Smooth muscle cell (in vitro differentiated cells): ENCODE measurements at regions not wholly inside any gene's neighbourhood (a gene's known extent, or its start where the extent isn't known, plus 50 kb on each side); places are given as distances from the start of the nearest gene placed in this dataset.

Experiments used
- DNase-seq: peaks from one replicate; lab custom pipeline; 2025; ENCODE audit not compliant: unreplicated experiment; lab: John Stamatoyannopoulos, UW
- H2AFZ ChIP-seq: fragments of 200-600 bp; sonication (generic); 2 replicates; pipeline ENCODE4 v1.6.0; 2016; ENCODE audit warnings: antibody characterized with exemption, low read depth, mild to moderate bottlenecking
- H3F3A ChIP-seq: fragments of 200-600 bp; sonication (generic); 2 replicates; pipeline ENCODE4 v1.6.0; 2017; ENCODE audit warnings: antibody characterized with exemption, low read depth
- H3K27ac ChIP-seq: fragments of 200-600 bp; sonication (generic); 2 replicates; pipeline ENCODE4 v1.5.1; 2016; ENCODE audit warnings: low read depth, mild to moderate bottlenecking
- H3K27me3 ChIP-seq: fragments of 200-600 bp; sonication (generic); 2 replicates; pipeline ENCODE4 v1.6.1; 2016; ENCODE audit warnings: low read depth, mild to moderate bottlenecking
- H3K36me3 ChIP-seq: fragments of 200-600 bp; sonication (generic); 2 replicates; pipeline ENCODE4 v1.5.1; 2016; ENCODE audit warnings: low read depth
- H3K4me1 ChIP-seq: fragments of 200-600 bp; sonication (generic); 2 replicates; pipeline ENCODE4 v1.5.1; 2016; ENCODE audit warnings: low read depth
- H3K4me2 ChIP-seq: fragments of 200-600 bp; sonication (generic); 2 replicates; pipeline ENCODE4 v1.6.0; 2016; ENCODE audit warnings: mild to moderate bottlenecking
- H3K4me3 ChIP-seq: fragments of 200-600 bp; sonication (generic); 2 replicates; pipeline ENCODE4 v1.5.1; 2016; ENCODE audit warnings: mild to moderate bottlenecking
- H3K79me2 ChIP-seq: fragments of 200-600 bp; sonication (generic); 2 replicates; pipeline ENCODE4 v1.6.0; 2016; ENCODE audit warnings: low read depth, mild to moderate bottlenecking
- H3K9ac ChIP-seq: fragments of 200-600 bp; sonication (generic); 2 replicates; pipeline ENCODE4 v1.6.0; 2016; ENCODE audit warnings: low read depth
- H3K9me3 ChIP-seq: fragments of 200-600 bp; sonication (generic); replicated peaks from 2 replicates; pipeline ENCODE4 v1.5.1; 2016; ENCODE audit warnings: low read depth
- H4K20me1 ChIP-seq: fragments of 200-600 bp; sonication (generic); 2 replicates; pipeline ENCODE4 v1.6.0; 2016; ENCODE audit warnings: low read depth
- CTCF ChIP-seq: fragments of 200-600 bp; sonication (generic); IDR thresholded peaks from 2 replicates; pipeline ENCODE4 v1.5.1; 2017; ENCODE audit warnings: borderline replicate concordance, mild to moderate bottlenecking, antibody characterized with exemption; ENCODE audit not compliant: insufficient read depth, poor library complexity, severe bottlenecking
- WGBS: methylation state at CpG from one replicate; pipeline ENCODE4 v1.1.7; 2016; ENCODE audit warnings: low lambda C conversion rate; 5-methylcytosine and 5-hydroxymethylcytosine counted together

GRCh38 chr3:13240928-13241618 is 167.8 kb upstream of the IQSEC1 start:
- H3F3A ChIP-seq, result no peaks in the 10 kb centered on the region

GRCh38 chr3:13239467-13239760 is 166.2 kb upstream of the IQSEC1 start:
- no peaks in the 10 kb centered on the region for H3K9me3 ChIP-seq
- no peak for DNase-seq
- TF ChIP-seq CTCF, result no peak
- no peaks in the 10 kb centered on the region for H3K4me1 ChIP-seq
- H3K27me3 ChIP-seq, result no peaks in the 10 kb centered on the region
- H3K79me2 ChIP-seq, result no peaks in the 10 kb centered on the region
- H3F3A ChIP-seq, result no peaks in the 10 kb centered on the region
- H3K4me2 ChIP-seq, result no peak overlapping the region
- H3K27ac ChIP-seq, result no peak overlapping the region
- H2AFZ ChIP-seq, result no peak overlapping the region
- no peak overlapping the region for H3K9ac ChIP-seq
- H3K4me3 ChIP-seq, result no peak overlapping the region
- H4K20me1 ChIP-seq, result peaks cover 10% of the 10 kb centered on the region
- H3K36me3 ChIP-seq, result no peaks in the 10 kb centered on the region
- WGBS, result 86% methylated on average over 8 of the region's 8 CpGs

More at GRCh38 chr3:13240928-13241618, 167.8 kb upstream of the IQSEC1 start:
- Histone ChIP-seq H3K36me3 (no peaks in the 10 kb centered on the region), H3K4me2 (no peak overlapping the region), H3K79me2 (no peaks in the 10 kb centered on the region), H3K4me3 (no peak overlapping the region), H3K9me3 (no peaks in the 10 kb centered on the region), H4K20me1 (peaks cover 5% of the 10 kb centered on the region), H2AFZ (no peak overlapping the region), H3K9ac (no peak overlapping the region), H3K27me3 (no peaks in the 10 kb centered on the region), H3K4me1 (no peaks in the 10 kb centered on the region), H3K27ac (no peak overlapping the region)
- DNase-seq, result no peak
- no peak for TF ChIP-seq CTCF
- 93% methylated on average over 17 of the region's 17 CpGs for WGBS

- H3K36me3 ChIP-seq, result no peaks in the 10 kb centered on the region
- 92% methylated on average over 18 of the region's 18 CpGs for whole genome bisulfite sequencing
Observed at GRCh38 chr3:13238687-13239466, 165.6 kb upstream of the IQSEC1 start.

More at GRCh38 chr3:13238687-13239466, 165.6 kb upstream of the IQSEC1 start:
- Histone ChIP-seq H3K79me2 (no peaks in the 10 kb centered on the region), H3K4me1 (no peaks in the 10 kb centered on the region), H3K9me3 (no peaks in the 10 kb centered on the region), H3K4me3 (no peak overlapping the region), H3K4me2 (no peak overlapping the region), H2AFZ (no peak overlapping the region), H3F3A (no peaks in the 10 kb centered on the region), H4K20me1 (peaks cover 10% of the 10 kb centered on the region), H3K27ac (no peak overlapping the region), H3K9ac (no peak overlapping the region), H3K27me3 (no peaks in the 10 kb centered on the region)
- no peak for DNase-seq
- no peak for TF ChIP-seq CTCF
